GM19043 (cell line): ENCODE measurements at regions not wholly inside any gene's neighbourhood (a gene's known extent, or its start where the extent isn't known, plus 50 kb on each side); places are given as distances from the start of the nearest gene placed in this dataset.

Experiments used
- ATAC-seq: cut with Tn5 transposase; IDR thresholded peaks from one replicate; pipeline ENCODE4 v1.9.1; 2021; ENCODE audit warnings: low read depth; ENCODE audit not compliant: unreplicated experiment

DNA sequence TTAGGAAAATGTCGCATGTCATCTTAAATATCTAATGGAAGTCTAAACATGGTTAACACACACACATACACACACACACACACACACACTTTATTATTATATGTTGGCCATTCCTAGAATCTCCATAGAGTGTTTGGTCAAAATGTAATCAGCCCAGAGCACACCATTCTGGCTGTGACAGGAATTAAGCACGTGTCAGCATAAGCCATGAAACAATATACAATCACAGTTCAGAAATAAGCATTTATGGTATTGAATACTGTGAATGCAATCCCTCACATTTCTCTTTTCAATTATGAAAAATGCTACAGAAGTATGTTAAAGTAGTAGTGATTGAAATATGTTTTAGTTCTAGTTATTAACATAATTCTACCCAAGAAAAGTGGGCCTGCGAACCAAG is 611.6 kb downstream of the PRELID2 start:
- ATAC-seq = no peak

GRCh38 chr5:145222622-145223021 is 612.5 kb downstream of the PRELID2 start:
- no peak for ATAC-seq

DNA sequence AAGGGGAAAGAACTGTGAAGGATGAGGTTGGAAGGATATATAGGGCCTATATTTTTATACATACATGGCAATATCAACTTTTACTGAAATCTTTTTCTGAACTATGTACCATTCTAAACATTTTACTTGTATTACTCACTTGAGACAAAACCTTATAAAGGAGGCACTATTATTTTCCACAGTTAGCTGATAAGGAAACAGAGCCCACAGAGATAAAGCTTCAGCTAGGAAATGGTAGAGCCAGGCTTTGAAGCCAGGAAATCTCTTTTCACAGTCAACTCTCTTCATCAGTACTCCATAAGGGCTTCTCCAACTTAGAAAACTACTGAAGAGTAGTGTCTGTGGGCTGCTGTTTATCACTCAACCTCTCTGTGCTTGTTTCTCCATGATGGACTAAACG is 613.7 kb downstream of the PRELID2 start:
- ATAC-seq = no peak

- no peak for ATAC-seq
Observed at GRCh38 chr5:145220481-145220880, 614.7 kb downstream of the PRELID2 start.

DNA sequence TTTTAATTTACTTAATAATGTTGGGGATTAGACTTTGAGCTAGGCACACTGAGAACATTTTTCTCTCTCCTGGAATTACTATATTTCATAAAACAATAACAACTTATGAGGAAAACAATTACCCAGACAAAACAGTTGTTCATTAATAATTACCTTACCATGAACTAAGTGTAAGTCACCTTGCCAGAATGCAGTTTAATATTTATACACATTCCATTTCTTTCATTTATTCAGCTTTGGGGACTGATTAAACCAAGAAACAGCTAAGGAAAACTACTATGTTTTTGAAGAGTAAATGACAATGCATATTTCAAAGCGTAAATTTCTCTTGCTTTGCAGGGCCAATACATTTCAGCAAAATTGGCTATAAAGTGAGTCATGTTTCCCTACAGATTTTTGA is 616.2 kb downstream of the PRELID2 start:
- no peak for ATAC-seq

GRCh38 chr5:145218019-145218418 is 617.1 kb downstream of the PRELID2 start:
- no peak for ATAC-seq

- ATAC-seq = no peak
Observed at GRCh38 chr5:145210020-145210419, 625.1 kb downstream of the PRELID2 start.

- ATAC-seq = no peak
Observed at GRCh38 chr5:145205546-145205945, 629.6 kb downstream of the PRELID2 start.

- no peak for ATAC-seq
Observed at GRCh38 chr5:145204743-145205142, 630.4 kb downstream of the PRELID2 start.

DNA sequence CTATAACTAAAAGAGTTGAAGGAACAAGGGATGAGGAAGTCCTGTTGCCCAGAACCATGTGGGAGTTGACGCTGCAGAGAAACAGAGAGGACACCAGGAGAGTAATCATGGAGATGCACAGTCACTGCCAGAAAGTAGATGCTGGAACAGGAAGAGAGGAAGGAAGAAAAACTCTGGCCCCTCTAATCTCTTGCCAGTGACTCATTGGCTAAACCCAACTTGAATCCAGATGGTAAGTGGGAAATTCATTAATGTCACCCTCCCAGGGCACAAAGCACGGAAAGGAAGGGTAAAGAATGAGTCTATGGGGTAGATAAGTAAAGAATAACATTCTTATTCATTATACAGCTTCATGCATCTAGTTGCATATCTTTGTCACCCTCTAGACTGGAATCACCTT is 631.9 kb downstream of the PRELID2 start:
- ATAC-seq = no peak

DNA sequence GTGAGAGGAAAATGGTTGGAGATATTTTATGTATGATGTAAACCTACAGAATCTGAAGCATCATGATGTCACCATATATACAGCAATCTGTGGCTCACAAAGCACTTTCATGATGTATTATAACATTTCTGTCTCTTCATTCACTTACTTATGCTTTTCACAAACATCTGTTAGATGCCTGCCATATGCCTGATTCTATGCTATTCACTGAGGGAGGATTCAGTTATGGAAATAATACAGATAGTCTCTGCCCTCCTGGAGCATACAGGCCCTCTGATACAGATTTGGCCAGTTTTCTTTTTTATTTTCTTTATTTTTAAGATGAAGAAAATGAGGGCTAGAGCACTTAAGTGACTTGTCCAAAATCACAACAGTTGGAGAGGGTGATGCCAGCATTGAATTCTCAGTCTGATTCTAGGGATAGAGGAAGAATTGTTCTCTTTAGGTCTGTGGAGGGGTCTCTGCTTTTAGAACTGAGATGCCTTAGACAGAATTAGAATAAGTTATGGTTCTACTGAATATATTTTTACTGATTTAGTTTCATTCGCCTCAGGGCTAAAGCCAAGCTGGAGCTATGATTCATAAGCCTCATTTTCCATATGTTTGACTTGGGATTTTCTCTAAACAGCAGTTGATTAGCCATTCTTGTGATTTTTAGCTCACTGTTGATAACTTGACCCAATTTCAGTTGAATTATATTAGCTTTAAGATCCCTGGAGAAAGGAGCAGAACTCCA is 636.4 kb downstream of the PRELID2 start:
- ATAC-seq = no peak

GRCh38 chr5:145189746-145190145 is 645.4 kb downstream of the PRELID2 start:
- ATAC-seq = no peak

- ATAC-seq = no peak
Observed at GRCh38 chr5:145180371-145180770, 654.8 kb downstream of the PRELID2 start.

GRCh38 chr5:145178641-145179523 is 656.3 kb downstream of the PRELID2 start:
- no peak for ATAC-seq

GRCh38 chr5:145176041-145176440 is 659.1 kb downstream of the PRELID2 start:
- ATAC-seq = no peak

- no peak for ATAC-seq
Observed at GRCh38 chr5:145166110-145166509, 669.0 kb downstream of the PRELID2 start.

- ATAC-seq = no peak
Observed at GRCh38 chr5:145163876-145164275, 671.3 kb downstream of the PRELID2 start.

DNA sequence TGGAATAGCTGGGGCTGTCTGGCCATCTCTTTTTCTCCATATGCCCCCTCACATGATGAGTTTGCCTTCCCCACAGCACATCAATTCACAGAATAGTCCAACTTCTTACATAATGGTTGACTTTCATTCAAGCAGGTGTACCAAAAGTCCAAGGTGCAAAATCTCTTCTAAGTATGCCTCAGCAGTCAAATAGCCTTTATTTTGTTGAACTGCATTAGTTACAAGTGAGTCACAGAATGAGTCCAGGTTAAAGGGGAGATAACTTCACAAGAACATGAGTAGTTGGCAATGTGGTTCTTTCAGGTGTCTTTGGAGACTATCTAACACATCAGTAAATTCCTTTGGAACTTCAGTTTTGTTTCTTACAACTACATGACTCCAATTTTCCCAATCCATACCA is 672.5 kb downstream of the PRELID2 start:
- no peak for ATAC-seq

DNA sequence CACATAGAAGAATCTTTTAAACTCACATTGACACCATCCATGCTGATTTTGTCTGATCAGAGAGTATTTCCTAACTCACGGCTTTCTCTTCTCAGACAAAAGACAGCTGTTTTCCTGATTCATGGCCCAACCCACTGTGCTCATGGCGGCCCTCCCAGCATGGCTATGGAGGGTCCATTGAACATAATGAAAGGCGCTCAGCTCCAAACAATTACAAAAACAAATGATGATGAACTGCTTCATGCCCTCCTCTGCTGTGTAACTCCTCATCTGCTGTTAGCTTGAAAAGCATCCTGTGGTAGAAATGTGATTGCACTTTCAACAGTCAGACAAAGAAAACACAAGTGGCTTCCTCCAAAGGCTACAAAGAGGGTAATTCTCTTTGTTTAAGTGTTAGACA is 673.8 kb downstream of the PRELID2 start:
- no peak for ATAC-seq

DNA sequence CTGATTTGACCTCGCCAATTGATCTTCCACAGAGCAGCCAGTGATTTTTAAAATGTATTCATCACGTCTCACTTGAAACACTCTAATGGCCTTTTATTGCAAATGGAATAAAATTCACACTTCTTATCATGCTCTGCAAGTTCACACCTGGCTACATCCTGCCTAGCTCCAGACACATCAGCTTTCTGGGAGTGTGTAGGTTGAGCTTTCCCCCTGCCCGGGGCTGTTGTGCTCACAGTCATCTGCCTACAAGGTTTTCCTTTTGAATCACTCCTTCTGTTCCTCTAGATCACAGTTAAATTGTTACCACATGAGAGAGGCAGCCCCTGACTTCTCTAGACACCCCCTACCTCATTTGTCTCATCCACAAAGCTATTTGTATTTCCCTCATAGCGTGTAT is 674.5 kb downstream of the PRELID2 start:
- ATAC-seq = no peak

GRCh38 chr5:145158730-145159129 is 676.4 kb downstream of the PRELID2 start:
- no peak for ATAC-seq

DNA sequence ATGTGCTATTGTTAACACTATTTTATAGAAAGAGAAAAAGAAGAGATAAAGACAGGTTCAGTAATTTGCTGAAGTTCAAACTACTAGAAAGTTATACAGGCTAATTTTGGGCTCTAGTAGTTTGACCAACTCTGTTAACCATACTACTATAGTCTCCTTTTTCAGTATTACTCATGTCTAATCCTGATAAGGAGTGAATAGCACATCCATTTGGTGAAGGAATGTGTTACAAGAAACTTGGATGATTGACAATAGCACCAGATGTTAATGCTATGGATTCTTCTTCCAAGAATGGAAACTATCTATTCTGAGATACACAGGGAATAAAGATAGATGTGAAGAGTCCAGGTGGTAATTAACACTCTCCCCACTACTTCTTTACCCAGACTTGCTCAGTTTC is 677.3 kb downstream of the PRELID2 start:
- no peak for ATAC-seq
